ENCODE measurements at regions not wholly inside any gene's neighbourhood (a gene's known extent, or its start where the extent isn't known, plus 50 kb on each side); places are given as distances from the start of the nearest gene placed in this dataset.

DNA sequence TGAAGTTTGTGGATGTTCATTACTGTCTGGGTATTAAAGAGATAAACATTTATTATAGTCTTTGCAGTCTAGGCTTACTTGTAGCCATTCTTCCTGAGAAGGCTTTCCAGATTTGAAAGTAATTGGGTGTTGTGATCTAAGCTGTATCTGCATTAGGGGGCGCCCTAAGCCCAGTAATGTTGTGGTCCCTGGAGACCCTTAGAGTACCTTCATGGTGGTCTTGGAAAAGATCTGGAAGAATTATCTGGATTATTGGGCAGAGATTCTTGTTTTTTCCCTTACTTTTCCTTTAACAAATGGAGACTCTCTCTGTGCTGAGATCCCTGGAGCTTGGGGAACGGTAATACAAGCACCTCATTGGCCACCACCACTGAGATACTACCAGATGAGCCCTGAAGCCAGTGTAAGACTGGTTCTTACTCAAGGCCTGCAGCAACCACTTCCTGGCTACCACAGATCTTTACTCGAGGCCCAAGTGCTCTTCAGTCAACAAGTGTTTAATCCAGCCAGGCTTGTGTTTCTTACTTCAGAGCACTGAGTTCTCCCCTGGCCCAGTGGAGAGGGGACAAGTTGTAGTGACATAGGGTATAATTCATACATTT lies 63.1 kb downstream of the RTL3 start:
- TF ChIP-seq, protein P1, sequence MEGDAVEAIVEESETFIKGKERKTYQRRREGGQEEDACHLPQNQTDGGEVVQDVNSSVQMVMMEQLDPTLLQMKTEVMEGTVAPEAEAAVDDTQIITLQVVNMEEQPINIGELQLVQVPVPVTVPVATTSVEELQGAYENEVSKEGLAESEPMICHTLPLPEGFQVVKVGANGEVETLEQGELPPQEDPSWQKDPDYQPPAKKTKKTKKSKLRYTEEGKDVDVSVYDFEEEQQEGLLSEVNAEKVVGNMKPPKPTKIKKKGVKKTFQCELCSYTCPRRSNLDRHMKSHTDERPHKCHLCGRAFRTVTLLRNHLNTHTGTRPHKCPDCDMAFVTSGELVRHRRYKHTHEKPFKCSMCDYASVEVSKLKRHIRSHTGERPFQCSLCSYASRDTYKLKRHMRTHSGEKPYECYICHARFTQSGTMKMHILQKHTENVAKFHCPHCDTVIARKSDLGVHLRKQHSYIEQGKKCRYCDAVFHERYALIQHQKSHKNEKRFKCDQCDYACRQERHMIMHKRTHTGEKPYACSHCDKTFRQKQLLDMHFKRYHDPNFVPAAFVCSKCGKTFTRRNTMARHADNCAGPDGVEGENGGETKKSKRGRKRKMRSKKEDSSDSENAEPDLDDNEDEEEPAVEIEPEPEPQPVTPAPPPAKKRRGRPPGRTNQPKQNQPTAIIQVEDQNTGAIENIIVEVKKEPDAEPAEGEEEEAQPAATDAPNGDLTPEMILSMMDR (IDR thresholded peaks at IDR 0.05; ENCODE audit: low read depth, low read length, missing input control): no peak
- no peak for TF ChIP-seq YY1 (IDR thresholded peaks at IDR 0.05)
- no peak for TF ChIP-seq FOXA2 (IDR thresholded peaks at IDR 0.05)
- TF ChIP-seq MAX (IDR thresholded peaks at IDR 0.05): no peak
- TF ChIP-seq, protein P2, sequence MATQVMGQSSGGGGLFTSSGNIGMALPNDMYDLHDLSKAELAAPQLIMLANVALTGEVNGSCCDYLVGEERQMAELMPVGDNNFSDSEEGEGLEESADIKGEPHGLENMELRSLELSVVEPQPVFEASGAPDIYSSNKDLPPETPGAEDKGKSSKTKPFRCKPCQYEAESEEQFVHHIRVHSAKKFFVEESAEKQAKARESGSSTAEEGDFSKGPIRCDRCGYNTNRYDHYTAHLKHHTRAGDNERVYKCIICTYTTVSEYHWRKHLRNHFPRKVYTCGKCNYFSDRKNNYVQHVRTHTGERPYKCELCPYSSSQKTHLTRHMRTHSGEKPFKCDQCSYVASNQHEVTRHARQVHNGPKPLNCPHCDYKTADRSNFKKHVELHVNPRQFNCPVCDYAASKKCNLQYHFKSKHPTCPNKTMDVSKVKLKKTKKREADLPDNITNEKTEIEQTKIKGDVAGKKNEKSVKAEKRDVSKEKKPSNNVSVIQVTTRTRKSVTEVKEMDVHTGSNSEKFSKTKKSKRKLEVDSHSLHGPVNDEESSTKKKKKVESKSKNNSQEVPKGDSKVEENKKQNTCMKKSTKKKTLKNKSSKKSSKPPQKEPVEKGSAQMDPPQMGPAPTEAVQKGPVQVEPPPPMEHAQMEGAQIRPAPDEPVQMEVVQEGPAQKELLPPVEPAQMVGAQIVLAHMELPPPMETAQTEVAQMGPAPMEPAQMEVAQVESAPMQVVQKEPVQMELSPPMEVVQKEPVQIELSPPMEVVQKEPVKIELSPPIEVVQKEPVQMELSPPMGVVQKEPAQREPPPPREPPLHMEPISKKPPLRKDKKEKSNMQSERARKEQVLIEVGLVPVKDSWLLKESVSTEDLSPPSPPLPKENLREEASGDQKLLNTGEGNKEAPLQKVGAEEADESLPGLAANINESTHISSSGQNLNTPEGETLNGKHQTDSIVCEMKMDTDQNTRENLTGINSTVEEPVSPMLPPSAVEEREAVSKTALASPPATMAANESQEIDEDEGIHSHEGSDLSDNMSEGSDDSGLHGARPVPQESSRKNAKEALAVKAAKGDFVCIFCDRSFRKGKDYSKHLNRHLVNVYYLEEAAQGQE (IDR thresholded peaks at IDR 0.05): no peak
- TF ChIP-seq ZBTB33 (IDR thresholded peaks at IDR 0.05): no peak
- TF ChIP-seq JUND (IDR thresholded peaks at IDR 0.05): no peak
- no peak for TF ChIP-seq SP1 (IDR thresholded peaks at IDR 0.05)
- TF ChIP-seq TAF1 (conservative IDR thresholded peaks at IDR 0.05): no peak
- no peak for TF ChIP-seq GABPA (IDR thresholded peaks at IDR 0.05 in 1 of 2, conservative IDR thresholded peaks at IDR 0.05 in 1 of 2)
- TF ChIP-seq RXRA (IDR thresholded peaks at IDR 0.05): no peak
- TF ChIP-seq FOXA1 (IDR thresholded peaks at IDR 0.05): no peak
- TF ChIP-seq EGR1 (IDR thresholded peaks at IDR 0.05; ENCODE audit: low read depth in 2 of 2): no peak

All from liver (tissue), 3 donors.